IMR-90 (cell line): ENCODE measurements at regions not wholly inside any gene's neighbourhood (a gene's known extent, or its start where the extent isn't known, plus 50 kb on each side); places are given as distances from the start of the nearest gene placed in this dataset.
A peak's percentile ranks its signal among the peaks of the same experiment; 100 is the strongest.
"Not testable (repeated sequence)": the region's sequence is repeated elsewhere in the genome, so short reads cannot be mapped to it uniquely, and the experiment has no call there.

Source experiments
- ATAC-seq: fragments of 200-7000 bp; cut with Tn5 transposase; 2 replicates; pipeline ENCODE4 v1.9.1; 2020; ENCODE audit warnings: low read depth, mild to moderate bottlenecking, moderate library complexity
- BruUV-seq: library from RNA; stranded (reverse); fragments of 400-500 nt; replicated peaks from 2 replicates; lab custom pipeline; 2021; lab: Mats Ljungman, UMichigan
- CTCF ChIA-PET: fragments of 300-600 bp; formaldehyde crosslinking; extraction: SDS; loops from one replicate; lab custom pipeline; 2021; ENCODE audit warnings: antibody characterized with exemption; lab: Yijun Ruan, JAX
- POLR2A ChIA-PET: fragments of 300-600 bp; sonication (Branson Sonifier 250); formaldehyde crosslinking; loops from one replicate; lab custom pipeline; 2022; ENCODE audit warnings: antibody characterized with exemption; ENCODE audit not compliant: unreplicated experiment; lab: Charles Lee
- DNase-seq: peaks from one replicate; pipeline ENCODE4 v3.0.0; 2013
- H2AFZ ChIP-seq: replicated peaks from 2 replicates; pipeline ENCODE3; 2013; ENCODE audit warnings: low read length, mild to moderate bottlenecking; ENCODE audit not compliant: poor library complexity
- H2AK5ac ChIP-seq: 2 replicates; pipeline ENCODE4 v1.6.1; 2013; ENCODE audit warnings: low read depth, low read length, inconsistent platforms
- H2AK9ac ChIP-seq: replicated peaks from 2 replicates; pipeline ENCODE3; 2013; ENCODE audit warnings: mild to moderate bottlenecking, low read depth, low read length, moderate library complexity; ENCODE audit not compliant: poor library complexity
- H2BK120ac ChIP-seq: 2 replicates; pipeline ENCODE4 v1.6.1; 2013; ENCODE audit warnings: low read depth, low read length, inconsistent platforms
- H2BK15ac ChIP-seq: 3 replicates; pipeline ENCODE4 v1.6.1; 2013; ENCODE audit warnings: low read depth, low read length, inconsistent platforms
- H2BK20ac ChIP-seq: 2 replicates; pipeline ENCODE4 v1.6.1; 2013; ENCODE audit warnings: low read depth, mild to moderate bottlenecking, inconsistent platforms, low read length, moderate library complexity
- H2BK5ac ChIP-seq: 2 replicates; pipeline ENCODE4 v1.6.1; 2013; ENCODE audit warnings: mild to moderate bottlenecking, low read depth, low read length, inconsistent platforms; ENCODE audit not compliant: poor library complexity, severe bottlenecking
- H3K14ac ChIP-seq: replicated peaks from 2 replicates; pipeline ENCODE4 v1.6.1; 2013; ENCODE audit warnings: low read depth, low read length, inconsistent platforms
- H3K18ac ChIP-seq: 2 replicates; pipeline ENCODE4 v1.6.1; 2013; ENCODE audit warnings: low read depth, low read length, control low read depth
- H3K23ac ChIP-seq: 2 replicates; pipeline ENCODE4 v1.6.1; 2013; ENCODE audit warnings: low read depth, low read length, inconsistent platforms
- H3K27ac ChIP-seq: 2 replicates; pipeline ENCODE4 v1.5.1; 2013; ENCODE audit warnings: mild to moderate bottlenecking, control low read depth, low read length; ENCODE audit not compliant: insufficient read depth
- H3K27me3 ChIP-seq: 2 replicates; pipeline ENCODE4 v1.6.1; 2013; ENCODE audit warnings: low read length; ENCODE audit not compliant: control insufficient read depth, insufficient read depth
- H3K36me3 ChIP-seq: 2 replicates; pipeline ENCODE4 v1.6.1; 2013; ENCODE audit warnings: low read length, mixed read lengths; ENCODE audit not compliant: control insufficient read depth, insufficient read depth
- H3K4ac ChIP-seq: 2 replicates; pipeline ENCODE4 v1.6.1; 2013; ENCODE audit warnings: low read depth, low read length, inconsistent platforms
- H3K4me1 ChIP-seq: 2 replicates; pipeline ENCODE4 v1.6.1; 2013; ENCODE audit warnings: low read length, mixed read lengths; ENCODE audit not compliant: control insufficient read depth, insufficient read depth
- H3K4me2 ChIP-seq: 2 replicates; pipeline ENCODE4 v1.6.1; 2013; ENCODE audit warnings: low read depth, mild to moderate bottlenecking, control low read depth, low read length, moderate library complexity
- H3K4me3 ChIP-seq: 2 replicates; pipeline ENCODE4 v1.5.1; 2013; ENCODE audit warnings: low read depth, mild to moderate bottlenecking, control low read depth, low read length, moderate library complexity; ENCODE audit not compliant: insufficient read depth
- H3K56ac ChIP-seq: 2 replicates; pipeline ENCODE4 v1.6.1; 2013; ENCODE audit warnings: low read length, inconsistent platforms; ENCODE audit not compliant: insufficient read depth; ENCODE audit errors: extremely low read depth
- H3K79me1 ChIP-seq, 2 experiments: 2 replicates each; pipeline ENCODE4 v1.6.1; 2013; ENCODE audit warnings: low read length in 2 of 2, inconsistent platforms in 1 of 2, low read depth in 1 of 2
- H3K9ac ChIP-seq: 2 replicates; pipeline ENCODE4 v1.6.1; 2013; ENCODE audit warnings: low read depth, low read length, control low read depth
- H3K9me1 ChIP-seq: 2 replicates; pipeline ENCODE4 v1.6.1; 2013; ENCODE audit warnings: low read length, inconsistent platforms; ENCODE audit not compliant: insufficient read depth
- H3K9me3 ChIP-seq: 2 replicates; pipeline ENCODE4 v1.6.1; 2013; ENCODE audit warnings: low read length; ENCODE audit not compliant: control insufficient read depth, insufficient read depth
- H4K20me1 ChIP-seq: 2 replicates; pipeline ENCODE4 v1.6.1; 2013; ENCODE audit warnings: low read length, inconsistent platforms; ENCODE audit not compliant: insufficient read depth
- H4K5ac ChIP-seq: 2 replicates; pipeline ENCODE4 v1.6.1; 2013; ENCODE audit warnings: mild to moderate bottlenecking, low read depth, low read length, control low read depth
- H4K8ac ChIP-seq, 2 experiments: 2 replicates each; pipeline ENCODE4 v1.6.1; 2013; ENCODE audit warnings: low read depth in 2 of 2, low read length in 2 of 2, control low read depth in 1 of 2, inconsistent platforms in 1 of 2
- H4K91ac ChIP-seq: 2 replicates; pipeline ENCODE4 v1.6.1; 2013; ENCODE audit warnings: low read depth, low read length, inconsistent platforms; ENCODE audit not compliant: insufficient read depth
- CEBPB ChIP-seq: IDR thresholded peaks from 2 replicates; pipeline ENCODE4 v1.6.1; 2012; ENCODE audit warnings: low read depth, low read length, improper control_type of control experiment
- SMC3 ChIP-seq: fragments of 150-350 bp; IDR thresholded peaks from 2 replicates; pipeline ENCODE4 v1.6.1; 2016; ENCODE audit warnings: low read depth, mild to moderate bottlenecking, antibody characterized with exemption, low read length, moderate library complexity
- WGBS, 2 experiments: methylation state at CpG; one replicate each; pipeline versions ENCODE4 v1.1.5 to v1.1.7; 2013; ENCODE audit warnings: missing lambda C conversion rate in 2 of 2; ENCODE audit not compliant: insufficient read length in 1 of 2; ENCODE audit errors: extremely low coverage in 2 of 2; 5-methylcytosine and 5-hydroxymethylcytosine counted together
- dilution Hi-C: fragments of 300-500 bp; cut with HindIII; formaldehyde crosslinking; loops from one replicate; pipeline ENCODE4 v1.14.3; 2018; ENCODE audit warnings: low sequenced_read_pairs; ENCODE audit not compliant: unreplicated experiment
- in situ Hi-C: fragments of 300-500 bp; cut with MboI; formaldehyde crosslinking; loops from 3 replicates; pipeline ENCODE4 v1.14.3; 2019; ENCODE audit warnings: low sequenced_read_pairs, inconsistent platforms, mixed read lengths
- intact Hi-C: fragments of 100-400 bp; cut with micrococcal nuclease; formaldehyde crosslinking; loops from 2 replicates; pipeline ENCODE4 v1.10.0; 2022

- DNase-seq, result no peak
- POLR2A ChIA-PET, result interaction anchor here (0.6 kb wide), 1 partner anchor 14 kb away, joined by 3 read pairs; no protein-coding TSS in a partner anchor
Observed at GRCh38 chr5:124986667-124987066, 240.2 kb upstream of the ZNF608 start.

GRCh38 chr5:124987786-124988185 lies 241.3 kb upstream of the ZNF608 start:
- H2BK20ac ChIP-seq, H2AK9ac ChIP-seq, H2BK5ac ChIP-seq, H2BK15ac ChIP-seq, H3K27me3 ChIP-seq, H4K91ac ChIP-seq, H3K9me3 ChIP-seq, H4K5ac ChIP-seq, H3K79me1 ChIP-seq, in situ Hi-C loops, H4K8ac ChIP-seq, H3K36me3 ChIP-seq, H3K4me1 ChIP-seq, H3K23ac ChIP-seq, H3K9me1 ChIP-seq, BruUV-seq, H3K18ac ChIP-seq, H4K20me1 ChIP-seq, ATAC-seq, DNase-seq, H3K4ac ChIP-seq, intact Hi-C loops, H2AK5ac ChIP-seq, H3K27ac ChIP-seq, POLR2A ChIA-PET, dilution Hi-C loops, H3K14ac ChIP-seq, CTCF ChIA-PET, H2BK120ac ChIP-seq, H3K4me3 ChIP-seq, H3K4me2 ChIP-seq, H3K9ac ChIP-seq, H2AFZ ChIP-seq, H3K56ac ChIP-seq: not testable (repeated sequence)
- 50% methylated on average over 1 of the region's 3 CpGs; no CpG with 5 or more reads in 1 of the 2 experiments for WGBS, 2 experiments

More at GRCh38 chr5:124986667-124987066, 240.2 kb upstream of the ZNF608 start:
- Histone ChIP-seq H4K8ac (no peak overlapping the region), H2BK120ac (no peak overlapping the region), H3K4me3 (no peak overlapping the region), H3K14ac (no peak overlapping the region), H2AK9ac (no peak overlapping the region), H3K36me3 (no peaks in the 10 kb centered on the region), H3K56ac (no peak overlapping the region), H3K4me1 (no peaks in the 10 kb centered on the region), H2AK5ac (no peak overlapping the region), H3K27ac (no peak overlapping the region), H3K4ac (no peak overlapping the region), H3K4me2 (no peak overlapping the region), H2BK20ac (no peak overlapping the region), H4K5ac (no peak overlapping the region), H3K9me1 (no peaks in the 10 kb centered on the region; the same call in 1 of the 2 replicates), H2BK15ac (no peak overlapping the region), H3K23ac (no peak overlapping the region), H3K9ac (no peak overlapping the region), H4K20me1 (no peaks in the 10 kb centered on the region), H3K18ac (no peak overlapping the region), H3K79me1 (no peaks in the 10 kb centered on the region), H3K9me3 (peaks cover 7% of the 10 kb centered on the region; the same call in 1 of the 2 replicates), H2AFZ (no peak overlapping the region), H3K27me3 (no peaks in the 10 kb centered on the region), H2BK5ac (no peak overlapping the region), H4K91ac (no peak overlapping the region)
- dilution Hi-C loops (no loop called here), in situ Hi-C loops (no loop called here), intact Hi-C loops (no loop called here)
- TF ChIP-seq CEBPB (0 out of 2 replicates have a peak, but pooled peaks have one; percentile 14), SMC3 (no peak)
- BruUV-seq, result no TSS peak
- CTCF ChIA-PET, result no interaction called here
- 67% methylated on average over 1 of the region's 3 CpGs; no CpG with 5 or more reads in 1 of the 2 experiments for WGBS, 2 experiments
- no peak for ATAC-seq
